ENCODE measurements at regions not wholly inside any gene's neighbourhood (a gene's known extent, or its start where the extent isn't known, plus 50 kb on each side); places are given as distances from the start of the nearest gene placed in this dataset.

GRCh38 chr2:234135750-234136221 is 85.3 kb downstream of the SPP2 start:
- peak; percentile 72 for DNase-seq (ENCODE audit: extremely low read depth, low read depth)

GRCh38 chr2:234134496-234134895 is 84.0 kb downstream of the SPP2 start:
- no peak for DNase-seq (ENCODE audit: extremely low read depth, low read depth)

DNA sequence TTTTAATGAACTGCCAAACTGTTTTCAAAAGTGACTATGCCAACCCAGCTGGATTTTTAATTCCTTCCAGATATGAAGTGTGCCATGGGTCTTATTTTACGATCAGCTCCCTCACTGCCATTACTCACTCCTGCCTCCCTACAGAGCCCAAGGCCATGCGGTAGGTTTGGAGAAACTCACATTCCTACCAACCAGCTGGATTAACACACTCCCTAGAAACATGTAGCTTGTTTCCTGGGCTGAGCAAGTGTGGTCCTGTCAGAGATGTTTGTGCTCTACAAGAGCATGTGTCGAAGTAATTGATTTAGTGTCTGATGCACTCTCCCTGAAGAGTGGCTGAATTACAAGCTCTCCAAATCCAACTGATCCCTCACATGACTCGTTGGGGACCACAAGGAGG is 82.5 kb downstream of the SPP2 start:
- no peak for DNase-seq (ENCODE audit: extremely low read depth, low read depth)

GRCh38 chr2:234130777-234131181 is 80.3 kb downstream of the SPP2 start:
- DNase-seq (ENCODE audit: extremely low read depth, low read depth), result no peak

DNA sequence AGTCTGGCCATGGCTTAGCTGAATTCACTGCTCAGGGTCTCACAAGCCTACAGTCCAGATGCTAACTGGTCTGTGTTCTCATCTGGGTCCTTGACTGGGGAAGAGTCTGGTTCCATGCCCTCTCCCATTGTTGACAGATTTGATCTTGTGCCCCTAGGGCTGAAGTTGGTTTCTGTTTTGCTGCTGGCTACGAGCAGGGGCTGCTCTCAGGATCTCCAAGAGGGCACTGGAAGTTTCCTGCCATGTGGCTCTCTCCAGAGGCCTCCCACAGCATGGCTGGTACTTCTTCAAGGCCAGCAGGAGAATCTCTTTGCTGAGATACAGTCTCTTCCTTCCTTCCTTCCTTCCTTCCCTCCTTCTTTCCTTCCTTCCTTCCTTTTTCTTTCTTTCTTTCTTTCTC is 78.1 kb downstream of the SPP2 start:
- no peak for DNase-seq (ENCODE audit: extremely low read depth, low read depth)
